HG03469 (cell line): ENCODE measurements at regions not wholly inside any gene's neighbourhood (a gene's known extent, or its start where the extent isn't known, plus 50 kb on each side); places are given as distances from the start of the nearest gene placed in this dataset.
"Not testable (repeated sequence)": the region's sequence is repeated elsewhere in the genome, so short reads cannot be mapped to it uniquely, and the experiment has no call there.

Source experiments
- ATAC-seq: cut with Tn5 transposase; IDR thresholded peaks from one replicate; pipeline ENCODE4 v1.9.1; 2021; ENCODE audit warnings: mild to moderate bottlenecking, moderate library complexity, moderate number of reproducible peaks; ENCODE audit not compliant: unreplicated experiment

- ATAC-seq, result no peak
Observed at GRCh38 chr16:59385959-59386358, 651.8 kb upstream of the GOT2 start.

- ATAC-seq, result no peak
Observed at GRCh38 chr16:59385491-59385890, 651.4 kb upstream of the GOT2 start.

GRCh38 chr16:59373632-59374031, 639.5 kb upstream of the GOT2 start:
- no peak for ATAC-seq

GRCh38 chr16:59370717-59371116, 636.6 kb upstream of the GOT2 start:
- ATAC-seq, result no peak

GRCh38 chr16:59369523-59369922, 635.4 kb upstream of the GOT2 start:
- ATAC-seq, result no peak

GRCh38 chr16:59368586-59368985, 634.5 kb upstream of the GOT2 start:
- ATAC-seq, result no peak

- no peak for ATAC-seq
Observed at GRCh38 chr16:59356709-59357108, 622.6 kb upstream of the GOT2 start.

- no peak for ATAC-seq
Observed at GRCh38 chr16:59356144-59356543, 622.0 kb upstream of the GOT2 start.

- ATAC-seq, result no peak
Observed at GRCh38 chr16:59355704-59356103, 621.6 kb upstream of the GOT2 start.

GRCh38 chr16:59351305-59351903, 617.3 kb upstream of the GOT2 start:
- no peak for ATAC-seq

- ATAC-seq, result no peak
Observed at GRCh38 chr16:59350670-59351069, 616.6 kb upstream of the GOT2 start.

- ATAC-seq, result no peak
Observed at GRCh38 chr16:59342669-59343068, 608.6 kb upstream of the GOT2 start.

- no peak for ATAC-seq
Observed at GRCh38 chr16:59341368-59341767, 607.3 kb upstream of the GOT2 start.

GRCh38 chr16:59339871-59340270, 605.8 kb upstream of the GOT2 start:
- ATAC-seq, result no peak

GRCh38 chr16:59336136-59336695, 602.1 kb upstream of the GOT2 start:
- no peak for ATAC-seq

- ATAC-seq, result not testable (repeated sequence)
Observed at GRCh38 chr16:59331708-59332107, 597.6 kb upstream of the GOT2 start.

GRCh38 chr16:59330019-59330670, 596.0 kb upstream of the GOT2 start:
- no peak for ATAC-seq

GRCh38 chr16:59328961-59329360, 594.8 kb upstream of the GOT2 start:
- ATAC-seq, result no peak

- ATAC-seq, result no peak
Observed at GRCh38 chr16:59327894-59328293, 593.8 kb upstream of the GOT2 start.

- no peak for ATAC-seq
Observed at GRCh38 chr16:59326955-59327354, 592.8 kb upstream of the GOT2 start.

- no peak for ATAC-seq
Observed at GRCh38 chr16:59324462-59324861, 590.3 kb upstream of the GOT2 start.

- no peak for ATAC-seq
Observed at GRCh38 chr16:59320657-59321056, 586.5 kb upstream of the GOT2 start.

GRCh38 chr16:59319871-59320270, 585.8 kb upstream of the GOT2 start:
- ATAC-seq, result no peak
